PC-3 (cell line): ENCODE measurements at regions not wholly inside any gene's neighbourhood (a gene's known extent, or its start where the extent isn't known, plus 50 kb on each side); places are given as distances from the start of the nearest gene placed in this dataset.

Experiments used
- CTCF ChIP-seq: fragments of 300-600 bp; sonication (generic); conservative IDR thresholded peaks from 2 replicates; pipeline ENCODE4 v1.5.1; 2017; ENCODE audit warnings: antibody characterized with exemption, low read depth, mild to moderate bottlenecking, low read length
- EZH2 ChIP-seq: fragments of 300-600 bp; sonication (generic); IDR thresholded peaks from one replicate; pipeline ENCODE4 v1.6.1; 2017; ENCODE audit warnings: antibody characterized with exemption, mild to moderate bottlenecking, low read length; ENCODE audit not compliant: unreplicated experiment
- EZH2phosphoT487 ChIP-seq: fragments of 300-600 bp; sonication (generic); IDR thresholded peaks from 2 replicates; pipeline ENCODE4 v1.6.1; 2018; ENCODE audit warnings: mild to moderate bottlenecking, antibody characterized with exemption, low read length, borderline replicate concordance

GRCh38 chr15:72857331-72858063 is 73.9 kb upstream of the ADPGK start:
- no peak for TF ChIP-seq CTCF
- TF ChIP-seq EZH2phosphoT487: no peak
- no peak for TF ChIP-seq EZH2
